ENCODE measurements at regions not wholly inside any gene's neighbourhood (a gene's known extent, or its start where the extent isn't known, plus 50 kb on each side); places are given as distances from the start of the nearest gene placed in this dataset.
"Not testable (repeated sequence)": the region's sequence is repeated elsewhere in the genome, so short reads cannot be mapped to it uniquely, and the experiment has no call there.

DNA sequence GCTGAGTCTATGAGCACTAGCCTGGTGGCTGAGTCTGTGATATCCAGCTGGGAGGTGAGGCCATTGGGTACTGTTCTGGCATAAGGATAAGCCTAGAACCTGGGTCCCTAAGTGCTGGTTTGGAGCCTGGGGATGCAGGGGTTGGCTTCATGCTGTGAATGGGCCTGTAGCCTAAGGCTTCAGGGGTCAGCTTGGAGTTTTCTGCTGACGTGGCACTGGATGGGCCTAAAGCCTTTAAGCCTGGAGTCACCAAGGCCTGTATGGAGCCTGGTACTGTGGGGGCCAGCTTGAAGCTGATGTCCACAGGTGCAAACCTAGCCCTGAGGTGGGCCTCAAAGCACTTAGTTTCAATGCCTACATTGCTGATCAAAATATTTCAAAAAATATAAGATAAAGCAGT, 979.6 kb upstream of the POU3F4 start:
- Histone ChIP-seq H3K27ac (replicated peaks) (no peak overlapping the region), H3K9me3 (replicated peaks) (no peaks in the 10 kb centered on the region), H3K27me3 (ENCODE audit: low read depth) (no peaks in the 10 kb centered on the region), H3K4me1 (no peaks in the 10 kb centered on the region), H3K4me3 (no peak overlapping the region), H3K36me3 (no peaks in the 10 kb centered on the region)
- intact Hi-C loops (cut with micrococcal nuclease) = no loop called here
- DNase-seq = no peak
- TF ChIP-seq, protein P1, sequence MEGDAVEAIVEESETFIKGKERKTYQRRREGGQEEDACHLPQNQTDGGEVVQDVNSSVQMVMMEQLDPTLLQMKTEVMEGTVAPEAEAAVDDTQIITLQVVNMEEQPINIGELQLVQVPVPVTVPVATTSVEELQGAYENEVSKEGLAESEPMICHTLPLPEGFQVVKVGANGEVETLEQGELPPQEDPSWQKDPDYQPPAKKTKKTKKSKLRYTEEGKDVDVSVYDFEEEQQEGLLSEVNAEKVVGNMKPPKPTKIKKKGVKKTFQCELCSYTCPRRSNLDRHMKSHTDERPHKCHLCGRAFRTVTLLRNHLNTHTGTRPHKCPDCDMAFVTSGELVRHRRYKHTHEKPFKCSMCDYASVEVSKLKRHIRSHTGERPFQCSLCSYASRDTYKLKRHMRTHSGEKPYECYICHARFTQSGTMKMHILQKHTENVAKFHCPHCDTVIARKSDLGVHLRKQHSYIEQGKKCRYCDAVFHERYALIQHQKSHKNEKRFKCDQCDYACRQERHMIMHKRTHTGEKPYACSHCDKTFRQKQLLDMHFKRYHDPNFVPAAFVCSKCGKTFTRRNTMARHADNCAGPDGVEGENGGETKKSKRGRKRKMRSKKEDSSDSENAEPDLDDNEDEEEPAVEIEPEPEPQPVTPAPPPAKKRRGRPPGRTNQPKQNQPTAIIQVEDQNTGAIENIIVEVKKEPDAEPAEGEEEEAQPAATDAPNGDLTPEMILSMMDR (IDR thresholded peaks at IDR 0.05; ENCODE audit: borderline replicate concordance) = no peak

DNA sequence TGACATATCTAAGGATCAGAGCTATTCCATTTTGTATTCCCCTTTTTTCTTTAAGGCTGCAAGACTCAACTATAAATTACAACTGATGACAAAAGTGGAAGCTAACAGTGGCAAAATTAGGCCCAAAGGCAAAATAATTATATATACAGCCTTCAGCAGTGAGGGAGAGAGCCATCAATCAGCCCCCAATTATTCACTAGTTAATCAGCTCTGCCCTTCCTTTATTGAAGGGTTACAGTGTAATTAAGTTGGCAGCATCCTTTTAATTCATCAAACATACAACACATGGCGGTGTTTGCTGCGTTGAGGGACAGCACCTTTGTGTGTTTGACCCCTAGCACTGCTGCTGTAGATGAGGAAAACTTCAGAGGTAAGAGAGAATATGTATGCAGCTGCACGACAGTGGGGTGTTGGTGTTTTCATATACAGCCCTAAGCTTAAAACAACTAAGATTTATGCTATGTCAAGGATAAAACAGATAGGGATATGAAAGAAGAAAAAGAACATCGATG, 973.9 kb upstream of the POU3F4 start:
- peaks cover 3% of the 10 kb centered on the region for H3K9me3 ChIP-seq (replicated peaks)
- no peaks in the 10 kb centered on the region for H3K36me3 ChIP-seq
- TF ChIP-seq, protein P1 (IDR thresholded peaks at IDR 0.05; ENCODE audit: borderline replicate concordance) = no peak
- H3K27me3 ChIP-seq (ENCODE audit: low read depth) = no peaks in the 10 kb centered on the region
- H3K27ac ChIP-seq (replicated peaks) = no peak overlapping the region
- no peak for DNase-seq
- intact Hi-C loops (cut with micrococcal nuclease) = no loop called here
- no peaks in the 10 kb centered on the region for H3K4me1 ChIP-seq
- H3K4me3 ChIP-seq = no peak overlapping the region

DNA sequence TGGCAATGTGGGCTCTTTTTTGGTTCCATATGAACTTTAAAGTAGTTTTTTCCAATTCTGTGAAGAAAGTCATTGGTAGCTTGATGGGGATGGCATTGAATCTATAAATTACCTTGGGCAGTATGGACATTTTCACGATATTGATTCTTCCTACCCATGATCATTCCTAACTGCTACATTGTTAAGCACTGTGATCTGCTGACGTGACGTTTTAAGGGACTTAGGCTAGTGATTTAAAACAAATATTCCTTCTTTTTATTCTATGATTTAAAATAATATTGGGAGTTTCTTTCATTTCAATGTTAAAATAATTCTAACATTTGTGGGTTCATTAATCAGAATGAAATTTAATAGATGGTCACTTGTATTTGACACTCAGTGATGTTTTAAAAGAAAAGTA, 970.9 kb upstream of the POU3F4 start:
- H3K4me3 ChIP-seq; intact Hi-C loops (cut with micrococcal nuclease); H3K36me3 ChIP-seq; H3K4me1 ChIP-seq; H3K9me3 ChIP-seq (replicated peaks); H3K27ac ChIP-seq (replicated peaks); H3K27me3 ChIP-seq (ENCODE audit: low read depth); DNase-seq: not testable (repeated sequence)

DNA sequence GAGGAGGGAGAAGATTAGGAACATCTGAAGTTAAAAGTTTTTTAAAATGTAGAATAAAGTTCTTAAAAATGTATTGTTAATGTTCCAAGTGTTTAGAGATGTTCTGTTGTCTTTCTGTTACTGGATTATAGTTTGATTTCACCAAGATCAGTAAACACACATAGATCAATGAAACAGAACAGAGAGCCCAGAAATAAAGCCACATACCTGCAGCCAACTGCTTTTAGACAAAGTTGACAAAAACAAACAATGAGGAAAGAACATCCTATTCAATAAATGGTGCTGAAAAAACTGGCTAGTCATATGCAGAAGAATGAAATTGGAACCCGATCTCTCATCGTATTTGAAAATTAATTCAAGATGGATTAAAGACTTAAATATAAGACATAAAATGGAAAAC, 966.3 kb upstream of the POU3F4 start:
- no peak overlapping the region for H3K27ac ChIP-seq (replicated peaks)
- TF ChIP-seq, protein P1 (IDR thresholded peaks at IDR 0.05; ENCODE audit: borderline replicate concordance) = no peak
- no peak for DNase-seq
- no peaks in the 10 kb centered on the region for H3K27me3 ChIP-seq (ENCODE audit: low read depth)
- intact Hi-C loops (cut with micrococcal nuclease) = no loop called here
- H3K4me1 ChIP-seq = no peaks in the 10 kb centered on the region
- no peak overlapping the region for H3K4me3 ChIP-seq
- no peaks in the 10 kb centered on the region for H3K36me3 ChIP-seq
- H3K9me3 ChIP-seq (replicated peaks) = peaks cover 4% of the 10 kb centered on the region

DNA sequence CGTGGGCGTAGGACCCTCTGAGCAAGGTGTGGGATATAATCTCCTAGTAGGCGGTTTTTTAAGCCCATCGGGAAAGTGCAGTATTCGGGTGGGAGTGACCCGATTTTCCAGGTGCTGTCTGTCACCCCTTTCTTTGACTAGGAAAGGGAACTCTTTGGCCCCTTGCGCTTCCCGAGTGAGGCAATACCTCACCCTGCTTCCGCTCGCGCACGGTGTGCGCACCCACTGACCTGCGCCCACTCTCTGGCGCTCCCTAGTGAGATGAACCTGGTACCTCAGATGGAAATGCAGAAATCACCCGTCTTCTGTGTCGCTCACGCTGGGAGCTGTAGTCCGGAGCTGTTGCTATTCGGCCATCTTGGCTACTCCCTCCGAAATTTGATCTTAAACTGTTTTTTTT, 955.9 kb upstream of the POU3F4 start:
- DNase-seq; H3K9me3 ChIP-seq (replicated peaks); H3K27ac ChIP-seq (replicated peaks); H3K4me3 ChIP-seq; H3K4me1 ChIP-seq; H3K27me3 ChIP-seq (ENCODE audit: low read depth); H3K36me3 ChIP-seq; intact Hi-C loops (cut with micrococcal nuclease): not testable (repeated sequence)

DNA sequence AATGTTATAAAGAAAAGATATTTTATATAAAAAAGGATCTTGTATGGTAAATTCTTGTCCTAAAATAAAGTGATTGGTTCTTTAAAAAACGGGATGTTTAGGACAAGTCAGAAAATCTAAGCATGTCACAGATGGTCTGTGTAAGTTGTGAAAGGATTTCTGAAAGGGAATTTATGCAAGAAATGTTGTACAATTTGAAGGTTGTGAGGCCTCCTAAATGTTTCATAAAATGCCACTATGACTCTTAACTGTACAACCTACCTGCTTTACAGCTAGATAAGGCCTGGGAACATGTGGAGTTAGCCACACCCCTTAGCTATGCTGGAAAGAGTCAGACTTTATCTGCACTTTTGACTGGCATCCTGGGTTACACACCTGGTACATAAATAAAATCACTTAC, 951.5 kb upstream of the POU3F4 start:
- Histone ChIP-seq H3K27me3 (ENCODE audit: low read depth) (no peaks in the 10 kb centered on the region), H3K27ac (replicated peaks) (no peak overlapping the region), H3K4me3 (no peak overlapping the region), H3K36me3 (no peaks in the 10 kb centered on the region), H3K9me3 (replicated peaks) (no peaks in the 10 kb centered on the region), H3K4me1 (no peaks in the 10 kb centered on the region)
- TF ChIP-seq, protein P1 (IDR thresholded peaks at IDR 0.05; ENCODE audit: borderline replicate concordance) = no peak
- intact Hi-C loops (cut with micrococcal nuclease) = no loop called here
- no peak for DNase-seq

DNA sequence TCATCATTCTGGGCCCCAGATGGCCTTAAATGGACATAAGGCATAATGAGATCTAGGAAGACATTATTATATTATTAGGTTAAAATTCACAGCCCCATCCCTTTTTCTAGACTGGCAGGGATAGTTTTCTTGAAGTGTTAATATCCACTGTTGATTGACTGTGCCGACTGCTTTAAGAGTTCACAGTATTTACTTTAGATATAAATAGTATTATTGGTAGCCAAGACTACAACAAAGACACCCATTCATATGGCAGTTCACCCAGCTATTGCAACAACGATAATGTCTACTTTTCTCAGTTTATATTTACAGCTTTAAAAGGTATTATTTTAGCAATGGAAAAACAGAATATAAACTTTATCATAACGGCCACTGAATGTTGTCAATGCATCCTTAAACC, 922.2 kb upstream of the POU3F4 start:
- H3K9me3 ChIP-seq (replicated peaks) = no peaks in the 10 kb centered on the region
- intact Hi-C loops (cut with micrococcal nuclease) = no loop called here
- H3K27ac ChIP-seq (replicated peaks) = no peak overlapping the region
- H3K4me3 ChIP-seq = no peak overlapping the region
- H3K36me3 ChIP-seq = no peaks in the 10 kb centered on the region
- TF ChIP-seq, protein P1 (IDR thresholded peaks at IDR 0.05; ENCODE audit: borderline replicate concordance) = no peak
- no peak for DNase-seq
- no peaks in the 10 kb centered on the region for H3K27me3 ChIP-seq (ENCODE audit: low read depth)
- H3K4me1 ChIP-seq = no peaks in the 10 kb centered on the region
